A549 (cell line): ENCODE measurements at regions not wholly inside any gene's neighbourhood (a gene's known extent, or its start where the extent isn't known, plus 50 kb on each side); places are given as distances from the start of the nearest gene placed in this dataset.
A peak's percentile ranks its signal among the peaks of the same experiment; 100 is the strongest.

Experiments
- ATAC-seq, 2 experiments: fragments of 200-7000 bp in 1 of 2; fragments of >200 bp in 1 of 2; cut with Nextera tagmentation in 1 of 2; cut with Tn5 transposase in 1 of 2; 3 replicates each; pipeline versions ENCODE4 v1.8.0 to v1.9.1; 2018 to 2020; ENCODE audit warnings: mild to moderate bottlenecking in 1 of 2, moderate library complexity in 1 of 2
- CTCF ChIA-PET: fragments of 300-600 bp; sonication (Branson Sonifier 250); formaldehyde crosslinking; extraction: SDS; loops from one replicate; lab custom pipeline; 2021; ENCODE audit warnings: antibody characterized with exemption, inconsistent platforms; lab: Yijun Ruan, JAX
- POLR2A ChIA-PET: fragments of 350-600 bp; formaldehyde crosslinking; extraction: SDS; loops from one replicate; lab custom pipeline; 2021; ENCODE audit warnings: antibody characterized with exemption, inconsistent platforms; lab: Yijun Ruan, JAX
- DNase-seq, 2 experiments: peaks; one replicate each; pipeline versions ENCODE4 v3.0.0 to v3.0.0-alpha.2; 2011 to 2016; ENCODE audit warnings: low read depth in 1 of 2, low spot score in 1 of 2
- FAIRE-seq: peaks from 2 replicates; lab custom pipeline; 2011; peaks lifted over from hg19 to GRCh38; lab: Jason Lieb, UNC
- H3K27ac ChIP-seq, 2 experiments: fragments of >200 bp; sonication (Bioruptor Twin); formaldehyde crosslinking; 3 replicates each; pipeline ENCODE4 v1.5.1; 2016 to 2017
- H3K4me1 ChIP-seq: fragments of >200 bp; sonication (Bioruptor Twin); formaldehyde crosslinking; 3 replicates; pipeline ENCODE4 v1.6.1; 2016
- H3K4me2 ChIP-seq: fragments of >200 bp; sonication (Bioruptor Twin); formaldehyde crosslinking; 3 replicates; pipeline ENCODE4 v1.6.1; 2016
- H3K4me3 ChIP-seq: fragments of >200 bp; sonication (Bioruptor Twin); formaldehyde crosslinking; 3 replicates; pipeline ENCODE4 v1.5.1; 2016
- H3K9me3 ChIP-seq: fragments of >200 bp; sonication (Bioruptor Twin); formaldehyde crosslinking; 3 replicates; pipeline ENCODE4 v1.6.1; 2016
- ATOH8 ChIP-seq: fragments of 250-450 bp; sonication (Bioruptor Pico); IDR thresholded peaks from 2 replicates; pipeline ENCODE4 v1.5.0; 2020; ENCODE audit warnings: low read depth, mild to moderate bottlenecking, moderate library complexity
- BHLHE40 ChIP-seq: IDR thresholded peaks from 2 replicates; pipeline ENCODE4 v1.6.1; 2012; ENCODE audit warnings: low read depth, low read length, inconsistent platforms
- CBX8 ChIP-seq: fragments of 200-600 bp; sonication (generic); IDR thresholded peaks from 2 replicates; pipeline ENCODE4 v1.6.1; 2016
- CEBPB ChIP-seq, 2 experiments: fragments of >200 bp in 1 of 2; sonication (Bioruptor Twin) in 1 of 2; formaldehyde crosslinking in 1 of 2; IDR thresholded peaks; 2 replicates each; pipeline ENCODE4 v1.6.1; 2012 to 2016
- CHD2 ChIP-seq: fragments of 150-350 bp; IDR thresholded peaks from 2 replicates; pipeline ENCODE4 v1.6.1; 2014; ENCODE audit warnings: low read length; ENCODE audit not compliant: partially characterized antibody
- ELK1 ChIP-seq: fragments of 150-350 bp; IDR thresholded peaks from 2 replicates; pipeline ENCODE4 v1.6.1; 2014; ENCODE audit warnings: low read depth, mild to moderate bottlenecking, low read length
- EP300 ChIP-seq, 2 experiments: fragments of >200 bp; sonication (Bioruptor Twin); formaldehyde crosslinking; IDR thresholded peaks; 2 replicates in 1 of 2; 3 replicates in 1 of 2; pipeline ENCODE4 v1.6.1; 2016 to 2017
- FOSL2 ChIP-seq, 2 experiments: fragments of 450-650 bp in 1 of 2; fragments of >200 bp in 1 of 2; sonication (Bioruptor Twin) in 1 of 2; formaldehyde crosslinking; IDR thresholded peaks; 2 replicates each; pipeline versions ENCODE4 v1.5.0 to v1.6.1; 2016 to 2020; ENCODE audit warnings: mild to moderate bottlenecking in 1 of 2, moderate library complexity in 1 of 2
- FOXS1 ChIP-seq: fragments of 250-450 bp; sonication (Bioruptor Pico); IDR thresholded peaks from 2 replicates; pipeline ENCODE4 v1.5.0; 2020; ENCODE audit warnings: mild to moderate bottlenecking, moderate library complexity
- GATA3 ChIP-seq: IDR thresholded peaks from 2 replicates; pipeline ENCODE4 v1.6.1; 2012; ENCODE audit warnings: borderline replicate concordance
- HES2 ChIP-seq: fragments of >200 bp; sonication (Bioruptor Twin); formaldehyde crosslinking; IDR thresholded peaks from 2 replicates; pipeline ENCODE4 v1.6.1; 2016
- HOXB13 ChIP-seq: fragments of 250-450 bp; sonication (Bioruptor Pico); IDR thresholded peaks from 2 replicates; pipeline ENCODE4 v1.5.0; 2020; ENCODE audit warnings: low read depth, mild to moderate bottlenecking, moderate library complexity
- JUN ChIP-seq, 2 experiments: fragments of >200 bp; sonication (Bioruptor Twin); formaldehyde crosslinking; IDR thresholded peaks; 2 replicates in 1 of 2; 3 replicates in 1 of 2; pipeline ENCODE4 v1.6.1; 2016 to 2017
- JUNB ChIP-seq: fragments of >200 bp; sonication (Bioruptor Twin); formaldehyde crosslinking; IDR thresholded peaks from 2 replicates; pipeline ENCODE4 v1.6.1; 2016
- KDM1A ChIP-seq: fragments of 200-600 bp; sonication (generic); IDR thresholded peaks from 2 replicates; pipeline ENCODE4 v1.6.1; 2016; ENCODE audit warnings: low read depth, mild to moderate bottlenecking
- MAZ ChIP-seq: fragments of 150-350 bp; IDR thresholded peaks from 2 replicates; pipeline ENCODE4 v1.6.1; 2014; ENCODE audit warnings: antibody characterized with exemption, low read depth, low read length, borderline replicate concordance
- MYC ChIP-seq: IDR thresholded peaks from 2 replicates; pipeline ENCODE4 v1.6.1; 2012; ENCODE audit warnings: mild to moderate bottlenecking, inconsistent platforms, low read length, improper control_type of control experiment, borderline replicate concordance
- NPAS2 ChIP-seq: fragments of 250-450 bp; sonication (Bioruptor Pico); IDR thresholded peaks from 2 replicates; pipeline ENCODE4 v1.8.0; 2022; ENCODE audit warnings: mild to moderate bottlenecking, moderate library complexity, borderline replicate concordance
- POLR2AphosphoS2 ChIP-seq: conservative IDR thresholded peaks from 2 replicates; pipeline ENCODE4 v1.6.1; 2012; ENCODE audit warnings: low read length, improper control_type of control experiment, inconsistent platforms
- RAD21 ChIP-seq, 2 experiments: fragments of >200 bp in 1 of 2; sonication (Bioruptor Twin) in 1 of 2; formaldehyde crosslinking in 1 of 2; IDR thresholded peaks in 1 of 2; conservative IDR thresholded peaks in 1 of 2; 2 replicates in 1 of 2; 3 replicates in 1 of 2; pipeline ENCODE4 v1.6.1; 2012 to 2018; ENCODE audit warnings: inconsistent platforms in 1 of 2
- REST ChIP-seq: fragments of 200-600 bp; sonication (generic); IDR thresholded peaks from 2 replicates; pipeline ENCODE4 v1.6.1; 2016; ENCODE audit warnings: antibody characterized with exemption, mild to moderate bottlenecking, moderate library complexity
- RFX5 ChIP-seq: fragments of 450-650 bp; IDR thresholded peaks from 2 replicates; pipeline ENCODE4 v1.7.1; 2014; ENCODE audit warnings: antibody characterized with exemption, mild to moderate bottlenecking, moderate library complexity
- SMC3 ChIP-seq: fragments of >200 bp; sonication (Bioruptor Twin); formaldehyde crosslinking; IDR thresholded peaks from 3 replicates; pipeline ENCODE4 v1.6.1; 2018; ENCODE audit warnings: inconsistent platforms
- WGBS: methylation state at CpG from one replicate; pipeline ENCODE4 v1.1.6; 2017; ENCODE audit errors: missing lambda C conversion rate; 5-methylcytosine and 5-hydroxymethylcytosine counted together

GRCh38 chr9:111744363-111744762 lies 50.4 kb downstream of the SHOC1 start:
- H3K4me1 ChIP-seq: peaks cover 23% of the 10 kb centered on the region
- DNase-seq (no peak), FAIRE-seq (no peak), ATAC-seq (no peak)
- H3K4me2 ChIP-seq: peak overlapping the region; percentile 74; the same call in 2 of the 3 replicates
- no peaks in the 10 kb centered on the region for H3K9me3 ChIP-seq
- H3K4me3 ChIP-seq: no peak overlapping the region
- H3K27ac ChIP-seq: peak overlapping the region; percentile 76 to 86; a peak in 5 of 6 replicates
- TF ChIP-seq CEBPB (IDR thresholded peaks at IDR 0.05) (no peak), FOXS1 (CRISPR knock-in tag) (no peak)
- POLR2A ChIA-PET: no interaction called here
- CTCF ChIA-PET: interaction anchor here (1.0 to 2.3 kb wide), 3 partner anchors 15 to 330 kb away, joined by 3 to 10 read pairs (median 6); no protein-coding TSS in a partner anchor

- POLR2A ChIA-PET: interaction anchor here (0.6 to 1.6 kb wide), 2 partner anchors 15 to 112 kb away, joined by 3 to 4 read pairs; partner anchors contain the start of gene DNAJC25
These were observed 51.5 kb downstream of the SHOC1 start for GRCh38 chr9:111743275-111743674.

More at GRCh38 chr9:111743275-111743674, 51.5 kb downstream of the SHOC1 start:
- Histone ChIP-seq H3K4me3 (no peak overlapping the region), H3K27ac (peak overlapping the region; percentile 85 to 86; a peak in 5 of 6 replicates), H3K9me3 (no peaks in the 10 kb centered on the region), H3K4me1 (peaks cover 23% of the 10 kb centered on the region), H3K4me2 (peak overlapping the region; percentile 74)
- WGBS: under 1% methylated on average over 4 of the region's 4 CpGs
- DNase-seq (peak; percentile 45 to 83), ATAC-seq (peak; percentile 100), FAIRE-seq (peak; percentile 99)
- TF ChIP-seq JUNB (peak; percentile 85), KDM1A (no peak), ATOH8 (CRISPR knock-in tag) (no peak), MAZ (no peak), SMC3 (0 out of 3 replicates have a peak, but pooled peaks have one; percentile 13), RFX5 (no peak), CBX8 (no peak), NPAS2 (CRISPR knock-in tag) (no peak), BHLHE40 (no peak), FOSL2 (IDR thresholded peaks at IDR 0.05) (peak; percentile 86), FOSL2 (CRISPR knock-in tag; IDR thresholded peaks at IDR 0.05) (peak; percentile 92), EP300 (IDR thresholded peaks at IDR 0.05) (peak; percentile 29 to 66; a peak in 2 of 5 replicates), REST (no peak), ELK1 (no peak), POLR2AphosphoS2 (no peak), HOXB13 (CRISPR knock-in tag) (no peak), CEBPB (IDR thresholded peaks at IDR 0.05) (peak; percentile 83 to 87), RAD21 (conservative IDR thresholded peaks at IDR 0.05 in 1 of 2, IDR thresholded peaks at IDR 0.05 in 1 of 2) (0 out of 5 replicates have a peak, but pooled peaks of 1 of the 2 experiments have one; percentile 22), MYC (no peak), JUN (IDR thresholded peaks at IDR 0.05) (peak; percentile 70 to 81; a peak in 3 of 5 replicates), CHD2 (no peak), GATA3 (peak; percentile 68; the same call in 1 of the 2 replicates), HES2 (0 out of 2 replicates have a peak, but pooled peaks have one; percentile 29)
- CTCF ChIA-PET: interaction anchor here (1.0 to 3.8 kb wide), 7 partner anchors 16 to 331 kb away, joined by 3 to 14 read pairs (median 5); no protein-coding TSS in a partner anchor
